Right lobe of liver (tissue), 6 donors: ENCODE measurements at regions not wholly inside any gene's neighbourhood (a gene's known extent, or its start where the extent isn't known, plus 50 kb on each side); places are given as distances from the start of the nearest gene placed in this dataset.

ENCODE experiments used
- ATAC-seq, 4 donors: fragments of 200-7000 bp; cut with Tn5 transposase; one replicate each; pipeline ENCODE4 v1.9.1; 2020; ENCODE audit warnings: mild to moderate bottlenecking in 4 of 4, moderate library complexity in 4 of 4
- DNase-seq, 3 donors: peaks; one replicate each; pipeline ENCODE4 v3.0.0-alpha.2; 2020
- H3K27ac ChIP-seq, 3 donors: fragments of 200-600 bp; one replicate each; pipeline ENCODE4 v1.8.0; 2022
- H3K27me3 ChIP-seq, 2 donors: fragments of 200-600 bp; one replicate each; pipeline ENCODE4 v1.8.0; 2022
- H3K36me3 ChIP-seq, 4 donors: fragments of 200-600 bp; sonication (generic) in 1 of 4; one replicate each; pipeline versions ENCODE4 v1.5.1 to v1.8.0; 2017 to 2022; ENCODE audit warnings: control low read depth in 1 of 4
- H3K4me1 ChIP-seq, 4 donors: fragments of 200-600 bp; sonication (generic) in 1 of 4; one replicate each; pipeline versions ENCODE4 v1.5.1 to v1.8.0; 2017 to 2022; ENCODE audit warnings: control low read depth in 1 of 4
- H3K4me3 ChIP-seq, 3 donors: fragments of 200-600 bp; one replicate each; pipeline ENCODE4 v1.8.0; 2022
- H3K9me3 ChIP-seq, 4 donors: fragments of 200-600 bp; sonication (generic) in 1 of 4; one replicate each; pipeline versions ENCODE4 v1.5.1 to v1.8.0; 2017 to 2022; ENCODE audit warnings: control low read depth in 1 of 4
- CTCF ChIP-seq, 4 donors: fragments of 200-600 bp in 3 of 4; fragments of 450-650 bp in 1 of 4; IDR thresholded peaks; one replicate each; pipeline versions ENCODE4 v1.5.1 to v1.8.0; 2016 to 2022; ENCODE audit warnings: antibody characterized with exemption in 4 of 4, mild to moderate bottlenecking in 2 of 4
- POLR2A ChIP-seq: fragments of 450-650 bp; IDR thresholded peaks from one replicate; pipeline ENCODE4 v1.6.1; 2017; ENCODE audit warnings: antibody characterized with exemption, mild to moderate bottlenecking
- WGBS: methylation state at CpG from one replicate; pipeline ENCODE4 v1.1.6; 2018; ENCODE audit warnings: low coverage, low lambda C conversion rate; ENCODE audit not compliant: insufficient coverage; ENCODE audit errors: missing lambda C conversion rate; 5-methylcytosine and 5-hydroxymethylcytosine counted together
- intact Hi-C, 2 donors: fragments of 100-400 bp; cut with DNase I; formaldehyde crosslinking; loops; one replicate each; pipeline versions ENCODE4 v1.11.2 to v1.14.1; 2022
- donor health status: DM: no; HTN: yes; CAD: no.
- donor health status: DM: no; HTN: no; CAD: no.
- donor health status: DM: no; HTN: no; CAD: no.
- donor health status: DM: no; HTN: yes; CAD: no.
- donor health status: DM: no; HTN: yes; CAD: no.

GRCh38 chr11:122330279-122330965, 214.4 kb upstream of the BLID start:
- no peaks in the 10 kb centered on the region for H3K27me3 ChIP-seq
- no peaks in the 10 kb centered on the region for H3K4me1 ChIP-seq
- no peak for DNase-seq
- TF ChIP-seq POLR2A (no peak), CTCF (IDR thresholded peaks at IDR 0.05) (no peak)
- 84% methylated on average over 5 of the region's 5 CpGs for WGBS
- ATAC-seq = peak in 3 of 4 donors; percentile 23 to 39 (median 27)
- no peaks in the 10 kb centered on the region for H3K9me3 ChIP-seq
- H3K27ac ChIP-seq = no peak overlapping the region
- intact Hi-C loops = no loop called here
- H3K4me3 ChIP-seq = no peak overlapping the region
- H3K36me3 ChIP-seq = no peaks in the 10 kb centered on the region

- DNase-seq = no peak
- Histone ChIP-seq H3K27me3 (no peaks in the 10 kb centered on the region), H3K4me3 (no peak overlapping the region), H3K4me1 (no peaks in the 10 kb centered on the region), H3K27ac (no peak overlapping the region), H3K9me3 (no peaks in the 10 kb centered on the region), H3K36me3 (no peaks in the 10 kb centered on the region)
- WGBS = 51% methylated on average over 2 of the region's 2 CpGs
- TF ChIP-seq CTCF (IDR thresholded peaks at IDR 0.05) (no peak), POLR2A (no peak)
- intact Hi-C loops = no loop called here
- no peak for ATAC-seq
Observed at GRCh38 chr11:122327528-122327927, 211.5 kb upstream of the BLID start.

GRCh38 chr11:122323754-122324421, 207.9 kb upstream of the BLID start:
- TF ChIP-seq CTCF (IDR thresholded peaks at IDR 0.05) (no peak), POLR2A (no peak)
- Histone ChIP-seq H3K27me3 (no peaks in the 10 kb centered on the region), H3K27ac (no peak overlapping the region), H3K36me3 (no peaks in the 10 kb centered on the region), H3K4me1 (no peaks in the 10 kb centered on the region), H3K9me3 (no peaks in the 10 kb centered on the region), H3K4me3 (no peak overlapping the region)
- ATAC-seq (no peak), DNase-seq (no peak)
- intact Hi-C loops = no loop called here
- WGBS = 68% methylated on average over 7 of the region's 7 CpGs

- TF ChIP-seq POLR2A = no peak
- no peak for TF ChIP-seq CTCF (IDR thresholded peaks at IDR 0.05)
- H3K27me3 ChIP-seq = no peaks in the 10 kb centered on the region
- H3K36me3 ChIP-seq = no peaks in the 10 kb centered on the region
- 37% methylated on average over 3 of the region's 3 CpGs for WGBS
- no peaks in the 10 kb centered on the region for H3K9me3 ChIP-seq
- H3K27ac ChIP-seq = no peak overlapping the region
- ATAC-seq (no peak), DNase-seq (no peak)
- no peaks in the 10 kb centered on the region for H3K4me1 ChIP-seq
- no peak overlapping the region for H3K4me3 ChIP-seq
- intact Hi-C loops = no loop called here
Observed at GRCh38 chr11:122322329-122322728, 206.3 kb upstream of the BLID start.
